GM12891 (cell line): ENCODE measurements at regions not wholly inside any gene's neighbourhood (a gene's known extent, or its start where the extent isn't known, plus 50 kb on each side); places are given as distances from the start of the nearest gene placed in this dataset.
"Not testable (repeated sequence)": the region's sequence is repeated elsewhere in the genome, so short reads cannot be mapped to it uniquely, and the experiment has no call there.

Experiments used
- DNase-seq: peaks from one replicate; pipeline ENCODE4 v3.0.0; 2011; ENCODE audit warnings: low spot score; ENCODE audit not compliant: insufficient read length
- FAIRE-seq: peaks from 2 replicates; lab custom pipeline; 2011; peaks lifted over from hg19 to GRCh38; lab: Jason Lieb, UNC
- PAX5 ChIP-seq: IDR thresholded peaks from 2 replicates; pipeline ENCODE4 v1.6.1; 2011; ENCODE audit warnings: low read length, moderate library complexity, mild to moderate bottlenecking; ENCODE audit not compliant: insufficient read depth, severe bottlenecking
- POLR2A ChIP-seq: IDR thresholded peaks from 2 replicates; pipeline ENCODE4 v1.6.1; 2011; ENCODE audit warnings: low read depth, low read length, control low read depth
- POLR2AphosphoS5 ChIP-seq: IDR thresholded peaks from 2 replicates; pipeline ENCODE4 v1.6.1; 2011; ENCODE audit warnings: low read depth, low read length, control low read depth
- POU2F2 ChIP-seq: IDR thresholded peaks from 2 replicates; pipeline ENCODE4 v1.6.1; 2011; ENCODE audit warnings: low read depth, mild to moderate bottlenecking, control low read depth, low read length, moderate library complexity
- SPI1 ChIP-seq: IDR thresholded peaks from 2 replicates; pipeline ENCODE4 v1.6.1; 2011; ENCODE audit warnings: low read depth, low read length, control low read depth
- TAF1 ChIP-seq: IDR thresholded peaks from 2 replicates; pipeline ENCODE4 v1.6.1; 2011; ENCODE audit warnings: low read depth, low read length, control low read depth

DNA sequence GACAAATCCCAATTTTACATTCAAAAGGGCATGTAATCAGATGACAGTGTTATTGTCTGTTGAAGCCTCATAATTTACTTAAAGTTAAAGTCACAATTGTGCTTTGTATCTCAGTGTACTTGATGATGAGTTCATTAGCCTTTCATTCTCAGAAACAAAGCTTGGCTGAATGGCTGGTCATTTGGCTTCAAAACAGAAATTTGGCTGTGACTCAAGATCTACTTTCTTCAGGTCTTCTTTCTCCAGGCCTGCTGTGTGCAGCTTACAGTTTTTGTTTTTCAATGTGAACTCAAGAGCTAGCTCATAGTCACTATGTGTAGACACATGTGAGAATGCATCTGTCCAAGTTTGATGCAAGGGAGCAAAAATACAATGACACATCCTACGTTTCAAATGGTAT is 2003.6 kb upstream of the WWC1 start:
- TF ChIP-seq POLR2AphosphoS5 = no peak
- TF ChIP-seq PAX5 = no peak
- TF ChIP-seq POLR2A = no peak
- no peak for TF ChIP-seq SPI1
- no peak for TF ChIP-seq POU2F2
- TF ChIP-seq TAF1 = no peak
- DNase-seq = no peak
- no peak for FAIRE-seq

DNA sequence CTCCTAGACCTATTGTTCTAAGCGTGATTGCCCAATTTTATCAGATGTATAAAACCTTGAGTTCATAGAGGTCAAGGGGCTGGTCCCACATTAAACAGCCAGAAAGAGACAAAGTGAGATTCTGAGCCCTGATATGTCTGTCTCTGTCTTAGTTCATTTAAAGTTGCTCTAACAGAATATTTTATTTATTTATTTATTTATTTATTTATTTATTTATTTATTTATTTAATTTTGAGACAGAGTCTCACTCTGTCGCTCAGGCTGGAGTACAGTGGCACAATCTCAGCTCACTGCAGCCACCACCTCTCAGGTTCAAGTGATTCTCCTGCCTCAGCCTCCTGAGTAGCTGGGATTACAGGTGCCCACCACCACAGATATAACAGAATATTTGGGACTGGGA is 1999.6 kb upstream of the WWC1 start:
- FAIRE-seq, DNase-seq: not testable (repeated sequence)

- FAIRE-seq = no peak
- no peak for DNase-seq
Observed at GRCh38 chr5:166293892-166294291, 1997.6 kb upstream of the WWC1 start.

DNA sequence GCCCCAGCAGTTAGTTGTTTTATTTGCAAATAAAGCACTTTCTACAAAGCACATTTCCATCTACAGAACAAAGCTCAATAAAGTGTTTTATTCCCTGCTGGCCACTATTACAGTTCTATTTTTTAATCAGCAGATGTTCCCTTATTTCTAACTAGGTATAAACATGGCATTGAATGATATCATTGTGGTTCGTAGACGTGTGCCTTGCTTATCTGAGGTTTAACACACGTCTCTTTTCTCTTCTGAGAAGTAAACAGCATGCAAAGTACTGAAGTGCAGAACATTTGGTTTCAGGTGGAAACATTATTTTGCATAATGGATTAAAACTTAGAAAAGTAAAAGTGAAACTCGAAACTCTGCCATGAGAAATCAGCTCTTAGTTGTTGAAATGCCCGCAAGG is 1989.3 kb upstream of the WWC1 start:
- FAIRE-seq = no peak
- no peak for DNase-seq
- TF ChIP-seq SPI1 (no peak), POLR2A (no peak), POLR2AphosphoS5 (no peak), TAF1 (no peak), POU2F2 (no peak), PAX5 (no peak)

More at GRCh38 chr5:166293892-166294291, 1997.6 kb upstream of the WWC1 start:
- no peak for TF ChIP-seq POU2F2
- TF ChIP-seq PAX5 = no peak
- TF ChIP-seq POLR2AphosphoS5 = no peak
- no peak for TF ChIP-seq SPI1
- no peak for TF ChIP-seq POLR2A
- TF ChIP-seq TAF1 = no peak

DNA sequence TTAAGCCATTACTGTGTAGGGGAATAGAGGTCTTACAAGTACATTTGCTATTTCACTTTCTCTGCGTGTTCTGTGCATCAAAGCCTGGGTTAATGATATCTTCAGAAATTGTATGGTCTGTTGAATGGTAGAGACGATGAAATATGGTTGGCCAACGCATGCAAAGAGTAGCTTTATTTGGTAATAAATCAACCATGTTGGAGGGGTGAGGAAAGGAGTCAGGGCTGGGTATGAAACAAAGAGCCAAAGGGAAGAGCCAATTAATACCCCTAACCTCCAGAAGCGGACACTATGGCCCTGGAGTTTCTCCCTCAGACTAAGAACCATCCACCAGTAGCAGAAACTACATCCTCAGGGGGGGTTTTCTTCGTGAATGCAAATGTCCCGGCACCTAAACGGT is 1974.0 kb upstream of the WWC1 start:
- TF ChIP-seq POLR2A = no peak
- TF ChIP-seq PAX5 = no peak
- no peak for TF ChIP-seq POU2F2
- no peak for TF ChIP-seq TAF1
- TF ChIP-seq POLR2AphosphoS5 = no peak
- TF ChIP-seq SPI1 = no peak
- FAIRE-seq = no peak
- no peak for DNase-seq

DNA sequence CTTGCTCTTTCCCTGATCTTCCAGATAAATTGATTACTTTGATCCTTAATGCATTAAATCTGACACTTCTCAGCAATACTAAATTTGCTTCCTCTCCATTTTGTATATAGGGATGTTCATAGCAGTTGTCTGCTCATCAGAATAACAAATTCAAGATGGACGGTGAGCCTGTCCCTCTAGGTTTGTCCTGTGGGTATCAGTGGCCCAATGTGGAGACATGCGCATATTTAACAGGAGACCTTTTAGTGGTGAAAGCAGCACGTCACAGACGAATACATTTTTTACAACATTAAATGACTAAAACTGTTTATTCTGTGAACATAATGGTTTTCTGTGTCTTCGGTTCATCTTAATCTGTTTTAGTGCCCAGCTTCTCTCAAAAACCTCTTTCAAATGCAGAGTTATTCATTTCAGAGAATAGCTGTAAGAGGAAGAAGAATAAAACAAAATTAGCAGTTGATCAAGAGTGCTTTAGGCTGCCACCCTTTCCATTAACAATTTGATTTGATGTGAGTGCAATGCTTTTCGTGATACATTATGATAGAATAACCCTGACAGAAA is 1970.4 kb upstream of the WWC1 start:
- DNase-seq (no peak), FAIRE-seq (no peak)
- TF ChIP-seq PAX5 (no peak), POLR2AphosphoS5 (no peak), SPI1 (no peak), TAF1 (no peak), POLR2A (no peak), POU2F2 (no peak)

- FAIRE-seq = no peak
- no peak for DNase-seq
- no peak for TF ChIP-seq POU2F2
- no peak for TF ChIP-seq PAX5
- no peak for TF ChIP-seq SPI1
- TF ChIP-seq POLR2A = no peak
- no peak for TF ChIP-seq POLR2AphosphoS5
- no peak for TF ChIP-seq TAF1
Observed at GRCh38 chr5:166324372-166324771, 1967.1 kb upstream of the WWC1 start.

GRCh38 chr5:166329149-166329800 is 1962.2 kb upstream of the WWC1 start:
- TF ChIP-seq TAF1 (no peak), POLR2A (no peak), POLR2AphosphoS5 (no peak), POU2F2 (no peak), SPI1 (no peak)
- FAIRE-seq = no peak
- no peak for DNase-seq

GRCh38 chr5:166330036-166330435 is 1961.4 kb upstream of the WWC1 start:
- DNase-seq (no peak), FAIRE-seq (no peak)
- TF ChIP-seq PAX5 (no peak), POLR2A (no peak), SPI1 (no peak), POLR2AphosphoS5 (no peak), TAF1 (no peak), POU2F2 (no peak)

DNA sequence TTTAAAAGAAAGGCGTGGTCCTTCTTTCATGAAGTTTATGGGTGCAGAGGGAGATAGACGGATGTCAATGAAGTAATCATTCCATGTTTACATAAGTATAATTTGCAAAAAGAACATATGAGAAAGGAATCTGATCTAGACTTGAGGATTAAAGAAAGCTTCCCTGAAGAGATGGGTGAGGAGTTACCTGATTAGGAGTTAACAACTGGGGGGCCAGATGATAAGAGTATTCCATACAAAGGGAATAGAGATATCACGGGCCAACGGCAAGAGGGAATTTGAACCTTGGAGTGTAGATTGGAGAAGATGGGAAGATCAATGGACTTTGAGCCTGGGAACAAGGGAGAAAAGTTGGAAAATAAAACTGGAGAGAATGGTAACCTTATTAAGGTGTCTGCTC is 1959.9 kb upstream of the WWC1 start:
- TF ChIP-seq SPI1 = no peak

DNA sequence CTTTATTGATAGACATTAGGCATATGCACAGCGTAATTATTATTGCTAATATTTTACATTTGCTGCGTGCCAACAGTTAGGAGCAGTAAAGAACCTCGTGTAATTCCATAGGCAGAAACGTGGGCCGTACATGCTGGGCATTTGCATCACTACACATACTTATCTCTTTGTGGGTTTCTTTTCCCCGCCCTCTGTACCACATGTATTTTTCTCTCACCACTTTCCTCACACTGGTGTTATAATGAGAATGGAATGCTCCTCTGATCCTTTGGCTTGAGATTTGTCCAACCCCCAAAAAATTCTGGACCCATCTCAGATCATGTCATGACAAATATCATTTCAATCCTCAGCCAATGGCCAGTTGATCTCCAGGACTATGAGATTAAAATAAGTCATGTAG is 1952.6 kb upstream of the WWC1 start:
- TF ChIP-seq POLR2AphosphoS5 = no peak
- TF ChIP-seq POU2F2 = no peak
- TF ChIP-seq PAX5 = no peak
- FAIRE-seq (no peak), DNase-seq (no peak)

More for the DNA sequence above, 1959.9 kb upstream of the WWC1 start:
- FAIRE-seq = no peak
- DNase-seq = no peak
